GM12891 (cell line): ENCODE measurements at regions not wholly inside any gene's neighbourhood (a gene's known extent, or its start where the extent isn't known, plus 50 kb on each side); places are given as distances from the start of the nearest gene placed in this dataset.
A peak's percentile ranks its signal among the peaks of the same experiment; 100 is the strongest.

Experiments
- DNase-seq: peaks from one replicate; pipeline ENCODE4 v3.0.0; 2011; ENCODE audit warnings: low spot score; ENCODE audit not compliant: insufficient read length
- FAIRE-seq: peaks from 2 replicates; lab custom pipeline; 2011; peaks lifted over from hg19 to GRCh38; lab: Jason Lieb, UNC
- PAX5 ChIP-seq: IDR thresholded peaks from 2 replicates; pipeline ENCODE4 v1.6.1; 2011; ENCODE audit warnings: low read length, moderate library complexity, mild to moderate bottlenecking; ENCODE audit not compliant: insufficient read depth, severe bottlenecking
- POLR2A ChIP-seq: IDR thresholded peaks from 2 replicates; pipeline ENCODE4 v1.6.1; 2011; ENCODE audit warnings: low read depth, low read length, control low read depth
- POLR2AphosphoS5 ChIP-seq: IDR thresholded peaks from 2 replicates; pipeline ENCODE4 v1.6.1; 2011; ENCODE audit warnings: low read depth, low read length, control low read depth
- POU2F2 ChIP-seq: IDR thresholded peaks from 2 replicates; pipeline ENCODE4 v1.6.1; 2011; ENCODE audit warnings: low read depth, mild to moderate bottlenecking, control low read depth, low read length, moderate library complexity
- SPI1 ChIP-seq: IDR thresholded peaks from 2 replicates; pipeline ENCODE4 v1.6.1; 2011; ENCODE audit warnings: low read depth, low read length, control low read depth
- TAF1 ChIP-seq: IDR thresholded peaks from 2 replicates; pipeline ENCODE4 v1.6.1; 2011; ENCODE audit warnings: low read depth, low read length, control low read depth

DNA sequence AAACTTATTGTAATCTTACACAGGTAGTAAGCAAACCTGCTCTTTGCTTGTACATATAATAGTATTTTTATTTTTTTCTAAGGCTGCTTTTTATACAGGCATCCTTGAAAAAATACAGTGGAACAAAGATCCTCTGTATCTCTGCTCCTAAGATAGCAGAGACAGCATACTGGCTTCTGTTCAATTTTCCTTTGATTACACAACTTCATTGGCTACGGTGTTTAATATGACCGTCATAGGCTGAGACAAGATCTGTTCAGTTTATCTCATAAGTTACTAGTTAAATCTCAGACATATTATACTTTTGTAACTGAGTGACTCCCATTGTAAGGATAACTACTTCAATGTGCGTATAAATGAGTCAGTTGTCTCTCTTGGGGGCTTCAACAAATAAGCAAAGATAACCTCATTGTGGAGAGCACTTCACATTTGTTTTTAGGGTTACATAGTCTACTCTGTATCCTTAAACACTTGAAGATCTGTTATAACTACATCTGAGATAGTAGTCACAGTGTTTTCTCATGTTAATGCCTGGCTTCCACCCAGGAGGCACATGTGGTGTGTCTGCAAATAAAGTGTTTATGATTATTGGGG lies 166.1 kb downstream of the KDM5D start:
- DNase-seq, result no peak
- no peak for TF ChIP-seq PAX5
- TF ChIP-seq TAF1, result no peak
- TF ChIP-seq POLR2AphosphoS5, result no peak
- no peak for TF ChIP-seq SPI1
- TF ChIP-seq POU2F2, result no peak
- no peak for TF ChIP-seq POLR2A
- no peak for FAIRE-seq

DNA sequence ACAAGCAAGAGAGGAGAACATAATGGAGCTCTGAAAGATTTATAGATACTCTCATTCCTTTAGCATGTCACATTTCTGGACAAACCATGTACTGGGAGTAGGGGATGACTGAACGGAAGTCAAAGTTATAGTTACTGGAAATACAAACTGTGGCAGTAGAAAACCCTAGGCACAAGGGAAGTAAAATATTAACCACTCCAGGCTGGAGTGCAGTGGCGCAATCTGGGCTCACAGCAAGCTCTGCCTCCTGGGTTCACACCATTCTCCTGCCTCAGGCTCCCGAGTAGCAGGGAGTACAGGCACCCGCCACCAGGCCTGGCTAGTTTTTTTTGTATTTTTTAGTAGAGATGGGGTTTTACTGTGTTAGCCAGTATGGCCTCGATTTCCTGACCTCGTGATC lies 167.3 kb downstream of the KDM5D start:
- DNase-seq (no peak), FAIRE-seq (no peak)
- TF ChIP-seq POU2F2, result no peak

DNA sequence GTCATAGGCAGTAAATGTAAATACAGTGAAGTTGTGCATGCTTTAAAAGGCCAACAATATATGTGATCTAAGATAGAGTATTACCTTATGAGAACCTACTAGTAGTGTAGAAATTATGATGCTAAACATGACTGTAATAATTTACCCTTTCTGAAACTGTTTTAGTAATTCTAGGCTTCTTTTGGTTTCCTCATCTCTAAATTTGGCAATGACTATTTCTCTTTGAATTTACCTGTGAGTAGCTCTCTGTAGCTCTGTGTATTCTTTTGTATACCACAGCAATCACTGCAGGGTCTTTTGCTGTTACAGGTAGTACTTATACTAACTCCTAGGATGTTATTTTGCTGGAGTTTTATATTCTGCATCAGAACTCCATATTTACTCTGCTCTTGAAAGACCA lies 169.6 kb downstream of the KDM5D start:
- DNase-seq (no peak), FAIRE-seq (no peak)
- TF ChIP-seq POLR2AphosphoS5 (no peak), TAF1 (no peak), PAX5 (no peak), SPI1 (no peak), POLR2A (no peak), POU2F2 (no peak)

DNA sequence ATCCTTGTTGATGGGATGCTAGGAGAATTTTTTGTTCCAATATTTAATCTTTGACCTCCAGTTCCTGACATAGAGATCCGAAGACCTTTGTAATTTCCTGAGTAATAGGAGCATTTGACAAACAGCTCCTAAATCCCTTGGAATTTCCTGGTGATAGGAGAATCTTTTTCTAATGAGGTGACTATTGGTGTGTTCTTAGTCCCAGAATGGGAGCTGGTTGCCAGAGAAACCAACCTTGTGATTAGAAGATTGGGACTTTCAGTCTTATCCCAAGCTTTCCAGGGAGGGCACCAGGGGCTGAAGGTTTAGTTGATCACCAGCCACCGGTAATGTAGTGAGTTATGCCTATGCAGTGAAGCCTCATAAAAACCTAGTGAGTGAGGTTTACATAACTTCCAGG lies 170.9 kb downstream of the KDM5D start:
- DNase-seq (no peak), FAIRE-seq (no peak)
- no peak for TF ChIP-seq POLR2AphosphoS5
- TF ChIP-seq SPI1, result no peak
- no peak for TF ChIP-seq TAF1
- TF ChIP-seq POU2F2, result no peak
- no peak for TF ChIP-seq PAX5

DNA sequence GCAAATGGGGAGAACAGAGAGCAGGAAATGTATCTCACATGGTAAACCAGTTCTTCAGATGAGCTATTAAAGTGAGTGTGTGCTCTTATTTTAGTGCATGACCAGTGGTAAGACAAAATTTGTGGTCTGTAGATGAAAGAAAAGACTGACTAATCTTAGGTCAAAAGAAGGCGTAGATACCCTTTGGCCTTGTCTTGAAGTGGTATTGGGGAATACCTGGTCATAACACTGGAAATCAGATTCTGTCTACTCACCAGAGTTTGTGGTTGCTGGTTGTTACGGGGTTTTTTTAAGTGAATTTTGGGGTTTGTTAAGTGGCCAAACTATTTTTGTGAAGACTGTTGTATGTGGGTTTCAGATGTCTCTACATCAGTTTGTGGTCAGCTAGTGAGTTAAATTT lies 173.5 kb downstream of the KDM5D start:
- DNase-seq, result no peak
- no peak for FAIRE-seq
- TF ChIP-seq POLR2A (no peak), TAF1 (no peak), POLR2AphosphoS5 (no peak), SPI1 (no peak), POU2F2 (no peak), PAX5 (no peak)

DNA sequence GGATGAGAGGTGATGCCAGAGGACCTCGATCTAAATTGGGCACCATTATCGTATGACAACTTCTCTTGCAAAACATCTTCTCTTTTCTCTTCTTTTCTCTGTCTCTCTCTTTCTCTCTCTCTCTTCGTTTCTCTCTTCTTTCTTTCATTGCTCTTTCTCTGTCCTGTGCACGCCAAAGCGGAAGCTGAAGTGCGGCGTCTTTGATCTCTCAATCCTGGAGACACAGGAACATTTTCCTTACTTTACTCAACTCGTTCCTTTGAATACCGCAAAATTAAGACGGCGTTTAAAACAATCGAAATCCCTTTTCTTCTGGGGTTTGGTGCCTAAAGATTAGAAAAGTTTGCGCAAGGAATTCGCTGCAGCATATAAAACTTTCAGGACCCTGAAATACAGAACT lies 176.6 kb downstream of the KDM5D start:
- TF ChIP-seq POU2F2, result no peak
- no peak for TF ChIP-seq TAF1
- no peak for TF ChIP-seq SPI1
- TF ChIP-seq PAX5, result no peak
- DNase-seq (no peak), FAIRE-seq (no peak)

DNA sequence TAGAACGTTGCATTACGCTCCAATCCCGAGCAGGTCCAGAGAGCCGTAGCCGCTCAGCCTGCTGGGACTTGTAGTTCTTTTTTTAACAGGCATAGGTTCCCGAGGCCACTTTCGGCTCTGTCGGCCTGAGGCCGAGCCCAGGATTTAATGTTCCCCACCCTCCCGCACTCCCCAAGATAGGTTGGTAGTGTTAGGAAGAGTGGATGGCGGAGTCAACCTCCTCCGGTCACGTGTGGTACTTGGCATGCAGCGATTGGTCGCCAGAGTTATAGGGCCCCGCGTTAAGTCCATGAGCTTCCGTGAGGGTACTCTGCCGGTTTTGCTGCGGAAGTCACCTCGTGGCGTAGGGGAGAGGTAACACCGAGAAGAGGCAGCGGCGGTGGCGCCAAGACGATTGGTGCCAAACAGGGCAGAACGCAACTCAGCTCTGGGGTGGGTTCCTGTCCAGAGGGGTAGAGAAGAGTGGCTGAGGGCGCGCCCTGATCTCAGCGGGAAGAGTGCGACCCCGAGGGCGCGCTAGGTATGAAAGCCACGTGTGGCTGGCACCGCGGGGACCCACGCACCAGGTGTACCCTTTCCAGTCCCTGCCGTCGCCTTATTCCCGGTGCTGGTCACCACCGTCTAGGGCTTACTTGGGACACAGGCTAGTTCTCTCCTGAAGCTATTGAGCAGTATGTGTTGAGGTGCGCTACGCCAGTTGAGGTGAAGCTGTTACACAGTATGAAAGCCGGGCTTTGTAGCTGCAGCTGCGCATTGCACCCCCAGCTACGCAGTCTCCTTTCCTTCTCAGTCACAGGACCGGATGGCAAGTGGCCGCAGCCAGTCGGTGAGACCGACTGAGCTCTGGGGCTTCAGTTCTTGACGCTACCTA lies 177.2 kb downstream of the KDM5D start:
- FAIRE-seq, result peak; percentile 95
- TF ChIP-seq POLR2A (peak; percentile 55; the same call in 1 of the 2 replicates), SPI1 (peak; percentile 17; the same call in 1 of the 2 replicates), POLR2AphosphoS5 (peak; percentile 51), POU2F2 (no peak)
- DNase-seq, result peak; percentile 24

DNA sequence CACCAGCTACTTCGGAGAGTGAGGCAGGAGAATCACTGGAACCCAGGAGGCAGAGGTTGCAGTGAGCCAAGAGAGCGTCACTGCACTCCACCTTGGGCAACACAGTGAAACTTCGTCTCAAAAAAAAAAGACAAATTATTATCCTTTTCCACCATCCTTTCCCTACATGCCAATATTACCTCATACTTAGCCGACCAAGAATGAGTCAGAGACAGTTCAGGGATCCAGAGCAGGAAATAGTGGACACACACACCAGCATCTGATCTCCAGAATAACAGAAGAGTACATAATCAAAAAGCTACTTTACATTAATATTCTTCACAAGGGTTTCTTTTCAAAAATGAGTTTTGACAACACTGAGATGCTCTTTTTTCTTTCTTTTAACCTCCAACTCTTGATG lies 185.4 kb downstream of the KDM5D start:
- no peak for DNase-seq
- TF ChIP-seq POU2F2 (no peak), POLR2AphosphoS5 (no peak), POLR2A (no peak), PAX5 (no peak), SPI1 (no peak), TAF1 (no peak)
- FAIRE-seq, result no peak

DNA sequence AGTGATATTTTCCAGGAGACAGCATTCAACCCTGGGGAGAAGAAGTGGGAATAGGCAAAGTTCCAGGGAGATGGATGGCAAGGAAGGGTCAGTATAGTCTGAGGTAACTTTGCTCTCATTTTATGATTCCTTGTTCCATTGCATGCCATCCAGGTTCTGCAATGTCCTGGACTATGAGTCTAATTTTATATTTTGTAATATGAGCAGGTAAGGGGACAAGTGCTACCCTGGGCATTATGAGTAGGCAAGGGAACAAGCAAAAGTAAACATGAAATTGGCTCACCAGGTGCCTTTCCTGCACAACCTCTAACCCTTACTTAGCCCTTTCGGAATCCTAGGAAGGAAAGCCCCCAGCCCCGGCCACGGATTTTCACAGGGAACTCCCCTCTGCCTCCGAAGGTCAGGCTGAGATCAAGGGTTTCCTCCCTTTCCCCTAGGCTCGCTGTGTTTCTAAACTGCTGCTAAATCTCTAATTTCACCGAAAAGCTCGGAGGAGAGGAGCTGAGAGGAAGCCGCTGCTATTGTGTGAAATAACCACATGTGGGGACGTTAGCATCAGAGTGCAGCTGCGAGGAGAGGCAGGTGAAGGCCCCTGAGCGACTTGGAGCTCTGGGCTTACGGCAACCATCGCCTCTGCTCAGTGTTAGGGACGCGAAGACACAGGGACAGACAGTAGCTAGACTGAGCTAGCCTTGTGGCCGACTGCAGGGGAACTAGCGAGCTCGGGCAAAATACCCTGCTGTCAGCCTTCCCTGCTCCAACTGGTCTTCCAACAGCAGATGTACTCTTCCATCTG lies 194.7 kb downstream of the KDM5D start:
- TF ChIP-seq POU2F2 (no peak), PAX5 (no peak), TAF1 (no peak), POLR2A (no peak)
- DNase-seq (no peak), FAIRE-seq (no peak)
